Mononuclear cell (primary cell): ENCODE measurements at regions not wholly inside any gene's neighbourhood (a gene's known extent, or its start where the extent isn't known, plus 50 kb on each side); places are given as distances from the start of the nearest gene placed in this dataset.

Experiments used
- H3K27me3 ChIP-seq: 2 replicates; pipeline ENCODE4 v1.6.0; 2011; ENCODE audit warnings: low read length, control low read depth; ENCODE audit not compliant: insufficient read depth
- H3K4me1 ChIP-seq: 2 replicates; pipeline ENCODE4 v1.5.1; 2011; ENCODE audit warnings: mild to moderate bottlenecking, low read length, control low read depth; ENCODE audit not compliant: insufficient read depth
- H3K4me3 ChIP-seq: 2 replicates; pipeline ENCODE4 v1.5.1; 2011; ENCODE audit warnings: mild to moderate bottlenecking, low read length, moderate library complexity
- H3K9me3 ChIP-seq: 2 replicates; pipeline ENCODE4 v1.5.1; 2011; ENCODE audit warnings: low read depth, mild to moderate bottlenecking, control low read depth, low read length

DNA sequence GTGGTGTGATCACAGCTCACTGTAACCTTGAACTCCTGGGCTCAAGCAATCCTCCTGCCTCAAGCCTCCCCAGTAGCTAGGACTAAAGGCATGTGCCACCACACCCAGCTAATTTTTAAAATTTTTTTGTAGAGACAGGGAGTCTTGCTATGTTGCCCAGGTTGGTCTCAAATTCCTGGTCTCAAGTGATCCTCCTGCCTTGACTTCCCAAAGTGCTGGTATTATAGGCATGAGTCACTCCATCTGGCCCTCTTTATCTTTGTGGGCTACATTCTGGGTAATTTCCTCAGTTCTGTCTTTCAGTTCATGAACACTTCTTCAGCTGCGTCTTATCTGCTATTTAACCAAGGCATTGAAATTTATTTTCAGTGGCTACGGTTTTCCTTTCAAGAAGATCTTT, 196.6 kb upstream of the IER5L start:
- H3K9me3 ChIP-seq, result no peaks in the 10 kb centered on the region
- no peaks in the 10 kb centered on the region for H3K27me3 ChIP-seq
- H3K4me3 ChIP-seq, result no peak overlapping the region
- no peaks in the 10 kb centered on the region for H3K4me1 ChIP-seq

- H3K4me1 ChIP-seq, result no peaks in the 10 kb centered on the region
- no peaks in the 10 kb centered on the region for H3K9me3 ChIP-seq
- H3K4me3 ChIP-seq, result no peak overlapping the region
- H3K27me3 ChIP-seq, result no peaks in the 10 kb centered on the region
Measured at GRCh38 chr9:129374231-129374630, 196.2 kb upstream of the IER5L start.

GRCh38 chr9:129373361-129373760, 195.3 kb upstream of the IER5L start:
- H3K4me1 ChIP-seq, result no peaks in the 10 kb centered on the region
- H3K27me3 ChIP-seq, result no peaks in the 10 kb centered on the region
- H3K4me3 ChIP-seq, result no peak overlapping the region
- H3K9me3 ChIP-seq, result no peaks in the 10 kb centered on the region

DNA sequence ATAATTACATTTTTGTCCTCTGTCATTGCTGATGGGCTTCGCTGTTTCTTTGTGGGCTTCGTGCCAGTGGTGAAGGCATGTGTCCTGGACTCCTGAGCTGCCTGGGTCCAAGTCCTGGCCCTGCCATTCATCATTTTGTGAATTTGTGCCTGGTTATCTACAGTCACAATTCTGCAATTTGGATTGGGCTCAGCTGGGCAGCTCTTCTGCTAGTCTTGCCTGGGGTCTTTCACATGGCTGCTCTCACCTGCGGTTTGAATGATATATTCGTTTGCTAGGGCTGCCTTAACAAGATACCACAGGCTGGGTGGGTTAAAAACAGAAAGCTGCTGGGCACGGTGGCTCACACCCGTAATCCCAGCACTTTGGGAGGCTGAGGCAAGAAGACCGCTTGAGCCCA, 192.7 kb upstream of the IER5L start:
- Histone ChIP-seq H3K27me3 (no peaks in the 10 kb centered on the region), H3K4me1 (no peaks in the 10 kb centered on the region), H3K9me3 (no peaks in the 10 kb centered on the region), H3K4me3 (no peak overlapping the region)

GRCh38 chr9:129368444-129368978, 190.4 kb upstream of the IER5L start:
- no peaks in the 10 kb centered on the region for H3K27me3 ChIP-seq
- no peaks in the 10 kb centered on the region for H3K9me3 ChIP-seq
- H3K4me3 ChIP-seq, result no peak overlapping the region
- no peaks in the 10 kb centered on the region for H3K4me1 ChIP-seq

GRCh38 chr9:129367287-129367686, 189.2 kb upstream of the IER5L start:
- Histone ChIP-seq H3K4me1 (no peaks in the 10 kb centered on the region), H3K4me3 (no peak overlapping the region), H3K9me3 (no peaks in the 10 kb centered on the region), H3K27me3 (no peaks in the 10 kb centered on the region)

- Histone ChIP-seq H3K9me3 (no peaks in the 10 kb centered on the region), H3K27me3 (no peaks in the 10 kb centered on the region), H3K4me1 (no peaks in the 10 kb centered on the region), H3K4me3 (no peak overlapping the region)
Measured at GRCh38 chr9:129365196-129365595, 187.1 kb upstream of the IER5L start.

DNA sequence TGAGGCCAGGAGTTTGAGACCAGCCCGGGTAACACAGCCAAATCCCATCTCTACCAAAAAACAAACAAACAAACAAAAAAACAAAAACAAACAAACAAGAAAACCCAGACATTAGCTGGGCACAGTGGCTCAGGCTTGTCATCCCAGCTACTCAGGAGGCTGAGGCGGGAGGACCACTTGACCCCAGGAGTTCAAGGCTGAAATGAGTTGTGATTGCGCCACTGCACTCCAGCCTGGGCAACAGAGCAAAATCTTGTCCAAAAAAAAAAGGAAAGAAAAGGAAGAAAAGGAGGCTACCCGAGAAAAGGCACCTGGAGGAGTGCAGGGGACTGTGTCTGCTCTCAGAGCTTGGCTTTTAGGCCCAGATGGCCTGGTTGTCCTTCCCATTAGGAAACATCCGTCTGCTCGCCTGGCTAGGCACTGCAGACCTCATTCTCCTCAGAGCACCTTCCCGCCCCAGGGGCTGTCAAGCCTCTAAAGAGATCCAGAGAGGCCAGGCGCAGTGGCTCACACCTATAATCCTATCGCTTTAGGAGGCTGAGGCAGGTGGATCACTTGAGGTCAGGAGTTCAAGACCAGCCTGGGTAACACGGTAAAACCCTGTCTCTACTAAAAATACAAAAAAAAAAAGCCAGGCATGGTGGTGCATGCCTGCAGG, 185.3 kb upstream of the IER5L start:
- Histone ChIP-seq H3K4me3 (no peak overlapping the region), H3K27me3 (no peaks in the 10 kb centered on the region), H3K4me1 (no peaks in the 10 kb centered on the region), H3K9me3 (no peaks in the 10 kb centered on the region)

DNA sequence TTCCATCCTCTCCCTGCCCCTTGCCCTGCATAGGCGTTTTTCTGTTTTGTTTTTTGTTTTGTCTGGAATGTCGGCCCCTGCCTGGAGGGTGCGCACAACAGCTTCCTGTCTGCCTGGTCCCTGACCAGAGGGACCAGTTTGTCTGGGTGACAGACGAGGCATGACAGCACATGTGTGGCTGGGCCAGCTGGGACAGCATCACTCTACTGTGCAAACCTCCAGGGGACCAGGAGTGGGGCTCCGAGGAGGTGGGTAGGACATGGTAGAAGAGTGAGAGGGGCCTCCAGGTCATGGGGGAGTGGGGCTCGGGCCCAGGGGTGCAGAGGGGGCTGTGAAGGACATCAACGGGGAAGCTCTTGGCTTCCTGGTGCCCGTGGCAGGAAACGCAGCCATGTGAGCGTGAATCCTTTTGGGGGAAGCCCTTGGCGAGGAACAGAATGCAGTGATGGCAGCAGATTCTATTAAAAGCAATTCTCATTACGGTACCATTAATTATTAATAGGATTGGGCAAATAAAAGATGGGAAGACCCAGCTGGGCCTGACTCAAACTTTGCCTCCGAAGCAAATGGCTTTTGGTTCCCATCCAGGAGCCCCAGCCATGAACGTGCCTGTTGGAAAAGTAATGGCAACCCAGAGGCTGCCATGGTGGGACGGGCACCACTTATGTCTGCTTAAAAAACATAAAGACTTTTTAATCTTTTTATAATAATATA, 184.4 kb upstream of the IER5L start:
- Histone ChIP-seq H3K27me3 (no peaks in the 10 kb centered on the region), H3K4me3 (no peak overlapping the region), H3K9me3 (no peaks in the 10 kb centered on the region), H3K4me1 (no peaks in the 10 kb centered on the region)

DNA sequence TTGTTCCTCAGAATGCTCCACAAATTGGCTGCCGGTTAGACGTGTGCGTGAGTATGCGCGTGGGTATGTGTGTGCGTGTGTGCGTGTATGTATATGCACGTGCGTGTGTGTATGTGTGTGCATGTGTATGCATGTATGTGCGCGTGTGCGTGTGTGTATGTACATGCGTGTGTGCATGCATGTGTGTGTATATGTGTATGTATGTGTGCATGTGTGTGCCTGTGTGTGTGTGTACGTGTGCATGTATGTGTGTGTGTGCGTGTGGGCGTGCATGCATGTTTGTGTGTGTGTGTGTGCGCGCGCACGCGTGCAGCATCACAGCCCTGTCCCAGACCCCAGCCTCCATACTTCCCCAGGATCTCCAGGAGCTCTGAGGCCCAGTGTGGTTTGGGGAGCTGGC, 183.1 kb upstream of the IER5L start:
- Histone ChIP-seq H3K9me3 (no peaks in the 10 kb centered on the region), H3K27me3 (no peaks in the 10 kb centered on the region), H3K4me3 (no peak overlapping the region), H3K4me1 (no peaks in the 10 kb centered on the region)

DNA sequence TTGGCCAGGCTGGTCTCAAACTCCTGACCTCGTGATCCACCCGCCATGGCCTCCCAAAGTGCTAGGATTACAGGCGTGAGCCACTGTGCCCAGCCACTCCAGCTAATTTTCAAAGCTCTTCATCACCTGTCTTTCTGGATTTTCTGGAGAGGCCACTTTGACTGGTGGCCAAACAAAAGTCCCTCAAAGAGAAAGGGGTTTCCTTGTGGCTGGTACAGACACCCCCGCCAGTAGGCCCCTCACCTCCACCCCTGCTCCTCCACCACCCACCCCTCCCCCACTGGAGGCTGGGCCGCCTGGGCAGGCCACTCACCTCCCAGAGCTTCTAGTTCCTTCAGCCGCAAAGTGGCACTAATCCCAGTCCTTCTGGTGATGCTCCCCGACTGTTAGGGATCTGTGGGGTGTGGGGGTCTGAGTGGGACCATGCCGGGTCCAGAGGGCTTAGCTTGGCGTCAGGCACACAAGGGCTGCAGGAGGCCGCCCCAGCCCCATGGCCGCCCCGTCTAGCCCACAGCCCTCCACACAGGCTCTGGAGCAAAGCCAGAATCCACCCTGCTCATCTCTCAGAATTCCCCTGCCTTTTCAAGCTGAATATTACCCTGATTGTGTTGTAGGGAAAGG, 182.0 kb upstream of the IER5L start:
- no peaks in the 10 kb centered on the region for H3K27me3 ChIP-seq
- H3K9me3 ChIP-seq, result no peaks in the 10 kb centered on the region
- no peaks in the 10 kb centered on the region for H3K4me1 ChIP-seq
- no peak overlapping the region for H3K4me3 ChIP-seq

GRCh38 chr9:129359162-129359811, 181.2 kb upstream of the IER5L start:
- Histone ChIP-seq H3K4me1 (no peaks in the 10 kb centered on the region), H3K9me3 (no peaks in the 10 kb centered on the region), H3K4me3 (no peak overlapping the region), H3K27me3 (no peaks in the 10 kb centered on the region)

GRCh38 chr9:129358621-129359154, 180.6 kb upstream of the IER5L start:
- Histone ChIP-seq H3K4me3 (no peak overlapping the region), H3K27me3 (no peaks in the 10 kb centered on the region), H3K9me3 (no peaks in the 10 kb centered on the region), H3K4me1 (no peaks in the 10 kb centered on the region)

DNA sequence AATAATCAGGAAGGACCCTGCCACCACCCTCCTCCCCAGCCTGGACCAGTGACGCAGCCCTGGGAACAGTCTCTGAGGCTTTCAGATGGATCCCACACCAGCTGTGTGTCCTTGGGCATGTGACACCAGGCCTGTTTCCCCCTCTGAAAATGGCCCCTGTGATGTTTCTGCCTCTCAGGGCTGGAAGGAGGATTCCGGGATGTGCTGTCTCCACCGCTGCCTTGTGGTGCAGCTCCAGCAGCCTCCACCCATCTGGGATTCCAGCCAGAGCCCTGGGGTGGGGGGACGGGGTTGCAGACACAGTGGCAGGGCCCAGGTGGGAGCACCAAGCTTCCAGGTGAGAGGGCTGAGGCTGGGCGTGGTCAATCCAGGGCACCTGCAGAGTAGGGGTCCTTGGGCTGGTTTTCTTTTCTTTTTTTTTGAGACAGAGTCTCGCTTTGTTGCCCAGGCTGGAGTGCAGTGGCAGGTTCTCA, 179.7 kb upstream of the IER5L start:
- H3K4me1 ChIP-seq, result peaks cover 1% of the 10 kb centered on the region

More for the DNA sequence above, 179.7 kb upstream of the IER5L start:
- H3K4me3 ChIP-seq, result no peak overlapping the region
- no peaks in the 10 kb centered on the region for H3K27me3 ChIP-seq
- no peaks in the 10 kb centered on the region for H3K9me3 ChIP-seq
